ENCODE measurements at regions not wholly inside any gene's neighbourhood (a gene's known extent, or its start where the extent isn't known, plus 50 kb on each side); places are given as distances from the start of the nearest gene placed in this dataset.

GRCh38 chr6:88458662-88459061, 292.5 kb upstream of the CNR1 start:
- Histone ChIP-seq H3K27me3 (no peaks in the 10 kb centered on the region), H3K4me3 (no peak overlapping the region), H3K9me3 (ENCODE audit: low read depth) (no peaks in the 10 kb centered on the region), H3K4me1 (ENCODE audit: low read depth) (no peaks in the 10 kb centered on the region), H3K27ac (no peak overlapping the region), H3K36me3 (no peaks in the 10 kb centered on the region)
- TF ChIP-seq CTCF (IDR thresholded peaks at IDR 0.05; ENCODE audit: low read depth, low read length): no peak
- no peak for DNase-seq (ENCODE audit: low read depth in 1 of 2, low spot score in 1 of 2)

GRCh38 chr6:88456221-88456859, 290.2 kb upstream of the CNR1 start:
- H3K4me1 ChIP-seq (ENCODE audit: low read depth): no peaks in the 10 kb centered on the region
- H3K9me3 ChIP-seq (ENCODE audit: low read depth): no peaks in the 10 kb centered on the region
- DNase-seq (ENCODE audit: low read depth in 1 of 2, low spot score in 1 of 2): no peak
- H3K27ac ChIP-seq: no peak overlapping the region
- H3K36me3 ChIP-seq: no peaks in the 10 kb centered on the region
- no peak overlapping the region for H3K4me3 ChIP-seq
- no peaks in the 10 kb centered on the region for H3K27me3 ChIP-seq
- TF ChIP-seq CTCF (IDR thresholded peaks at IDR 0.05; ENCODE audit: low read depth, low read length): no peak

GRCh38 chr6:88455317-88455716, 289.2 kb upstream of the CNR1 start:
- H3K27me3 ChIP-seq: no peaks in the 10 kb centered on the region
- no peak overlapping the region for H3K4me3 ChIP-seq
- no peaks in the 10 kb centered on the region for H3K4me1 ChIP-seq (ENCODE audit: low read depth)
- DNase-seq (ENCODE audit: low read depth in 1 of 2, low spot score in 1 of 2): no peak
- H3K36me3 ChIP-seq: no peaks in the 10 kb centered on the region
- TF ChIP-seq CTCF (IDR thresholded peaks at IDR 0.05; ENCODE audit: low read depth, low read length): no peak
- H3K9me3 ChIP-seq (ENCODE audit: low read depth): no peaks in the 10 kb centered on the region
- H3K27ac ChIP-seq: no peak overlapping the region

GRCh38 chr6:88454658-88455057, 288.5 kb upstream of the CNR1 start:
- TF ChIP-seq CTCF (IDR thresholded peaks at IDR 0.05; ENCODE audit: low read depth, low read length): no peak
- H3K4me3 ChIP-seq: no peak overlapping the region
- H3K36me3 ChIP-seq: no peaks in the 10 kb centered on the region
- H3K27ac ChIP-seq: no peak overlapping the region
- DNase-seq (ENCODE audit: low read depth in 1 of 2, low spot score in 1 of 2): no peak
- H3K9me3 ChIP-seq (ENCODE audit: low read depth): no peaks in the 10 kb centered on the region
- H3K27me3 ChIP-seq: no peaks in the 10 kb centered on the region
- H3K4me1 ChIP-seq (ENCODE audit: low read depth): no peaks in the 10 kb centered on the region

- no peak for TF ChIP-seq CTCF (IDR thresholded peaks at IDR 0.05; ENCODE audit: low read depth, low read length)
- no peaks in the 10 kb centered on the region for H3K9me3 ChIP-seq (ENCODE audit: low read depth)
- no peak overlapping the region for H3K4me3 ChIP-seq
- H3K27ac ChIP-seq: no peak overlapping the region
- no peaks in the 10 kb centered on the region for H3K4me1 ChIP-seq (ENCODE audit: low read depth)
- no peaks in the 10 kb centered on the region for H3K36me3 ChIP-seq
- DNase-seq (ENCODE audit: low read depth in 1 of 2, low spot score in 1 of 2): peak in 1 of 2 donors; percentile 42
- no peaks in the 10 kb centered on the region for H3K27me3 ChIP-seq
These were observed 283.6 kb upstream of the CNR1 start for GRCh38 chr6:88449770-88450169.
